Amygdala (tissue), 56 donors: ENCODE measurements at regions not wholly inside any gene's neighbourhood (a gene's known extent, or its start where the extent isn't known, plus 50 kb on each side); places are given as distances from the start of the nearest gene placed in this dataset.
"Not testable (repeated sequence)": the region's sequence is repeated elsewhere in the genome, so short reads cannot be mapped to it uniquely, and the experiment has no call there.

Source experiments
- DNase-seq, 56 donors: peaks; one replicate each; lab custom pipeline; 2025; lab: John Stamatoyannopoulos, UW

- not testable (repeated sequence) for DNase-seq
Measured at GRCh38 chr1:157294387-157295145, 156.4 kb upstream of the ETV3 start.

- no peak for DNase-seq
Measured at GRCh38 chr1:157292809-157293564, 154.8 kb upstream of the ETV3 start.

GRCh38 chr1:157292302-157292701, 154.1 kb upstream of the ETV3 start:
- no peak for DNase-seq

GRCh38 chr1:157291083-157291482, 152.9 kb upstream of the ETV3 start:
- DNase-seq, result no peak

- no peak for DNase-seq
Measured at GRCh38 chr1:157289424-157290105, 151.4 kb upstream of the ETV3 start.

GRCh38 chr1:157288996-157289395, 150.8 kb upstream of the ETV3 start:
- no peak for DNase-seq

- no peak for DNase-seq
Measured at GRCh38 chr1:157288492-157288891, 150.3 kb upstream of the ETV3 start.

GRCh38 chr1:157288006-157288405, 149.8 kb upstream of the ETV3 start:
- DNase-seq, result no peak

- no peak for DNase-seq
Measured at GRCh38 chr1:157287462-157287861, 149.3 kb upstream of the ETV3 start.

GRCh38 chr1:157286646-157287420, 148.6 kb upstream of the ETV3 start:
- DNase-seq, result no peak

- no peak for DNase-seq
Measured at GRCh38 chr1:157286096-157286495, 147.9 kb upstream of the ETV3 start.

GRCh38 chr1:157284451-157284850, 146.3 kb upstream of the ETV3 start:
- DNase-seq, result no peak

- DNase-seq, result no peak
Measured at GRCh38 chr1:157279802-157280140, 141.6 kb upstream of the ETV3 start.

- DNase-seq, result no peak
Measured at GRCh38 chr1:157279138-157279801, 141.1 kb upstream of the ETV3 start.

GRCh38 chr1:157278383-157279137, 140.4 kb upstream of the ETV3 start:
- DNase-seq, result no peak

- DNase-seq, result no peak
Measured at GRCh38 chr1:157277913-157278312, 139.7 kb upstream of the ETV3 start.

GRCh38 chr1:157277281-157277680, 139.1 kb upstream of the ETV3 start:
- DNase-seq, result no peak

GRCh38 chr1:157274698-157275534, 136.7 kb upstream of the ETV3 start:
- DNase-seq, result no peak
